ENCODE measurements at regions not wholly inside any gene's neighbourhood (a gene's known extent, or its start where the extent isn't known, plus 50 kb on each side); places are given as distances from the start of the nearest gene placed in this dataset.
A peak's percentile ranks its signal among the peaks of the same experiment; 100 is the strongest.
"Not testable (repeated sequence)": the region's sequence is repeated elsewhere in the genome, so short reads cannot be mapped to it uniquely, and the experiment has no call there.

DNA sequence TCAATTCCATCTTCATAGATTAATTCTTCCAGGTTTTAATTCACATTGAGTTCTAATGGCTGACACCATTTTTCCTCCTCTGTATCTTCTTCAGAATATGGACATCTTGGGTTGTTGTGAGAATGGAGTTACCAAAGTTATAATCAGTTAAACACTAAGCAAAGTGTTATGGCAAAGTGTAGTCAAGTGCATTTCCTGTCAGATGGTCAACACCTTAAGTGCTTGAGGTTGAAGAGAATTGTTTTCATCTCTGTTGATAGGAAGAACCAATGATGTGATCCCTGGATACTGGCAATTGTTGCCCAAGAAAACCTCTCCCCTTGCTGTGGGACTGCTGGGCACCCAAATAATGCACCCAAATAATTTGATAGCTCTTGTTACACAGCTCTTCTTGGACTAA, 102.6 kb upstream of the SATB1 start:
- DNase-seq: no peak

DNA sequence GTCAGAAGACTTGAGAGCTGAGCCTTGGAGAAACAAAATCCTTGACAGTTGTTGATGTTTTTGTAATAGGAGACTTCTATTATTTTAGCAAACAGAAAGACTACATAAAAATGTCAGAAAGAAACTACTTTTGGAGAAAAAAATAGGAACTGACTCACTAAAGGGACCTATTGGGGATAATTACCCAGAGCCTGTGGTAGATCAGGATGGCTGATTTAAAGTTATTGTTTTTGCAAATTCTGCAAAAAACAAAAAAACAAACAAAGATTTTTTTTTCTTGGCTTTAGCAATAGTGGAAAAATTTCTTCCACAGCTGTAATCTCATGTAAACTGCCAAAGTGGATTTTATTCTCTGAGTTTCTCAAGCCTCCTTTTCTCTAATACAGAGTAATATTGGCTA, 101.5 kb upstream of the SATB1 start:
- no peak for DNase-seq

DNA sequence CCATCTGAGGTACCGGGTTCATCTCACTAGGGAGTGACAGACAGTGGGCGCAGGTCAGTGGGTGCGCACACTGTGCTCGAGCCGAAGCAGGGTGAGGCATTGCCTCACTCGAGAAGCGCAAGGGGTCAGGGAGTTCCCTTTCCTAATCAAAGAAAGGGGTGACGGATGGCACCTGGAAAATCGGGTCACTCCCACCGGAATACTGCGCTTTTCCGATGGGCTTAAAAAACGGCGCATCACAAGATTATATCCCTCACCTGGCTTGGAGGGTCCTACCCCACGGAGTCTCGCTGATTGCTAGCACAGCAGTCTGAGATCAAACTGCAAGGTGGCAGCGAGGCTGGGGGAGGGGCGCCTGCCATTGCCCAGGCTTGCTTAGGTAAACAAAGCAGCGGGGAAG, 91.0 kb upstream of the SATB1 start:
- DNase-seq: not testable (repeated sequence)

DNA sequence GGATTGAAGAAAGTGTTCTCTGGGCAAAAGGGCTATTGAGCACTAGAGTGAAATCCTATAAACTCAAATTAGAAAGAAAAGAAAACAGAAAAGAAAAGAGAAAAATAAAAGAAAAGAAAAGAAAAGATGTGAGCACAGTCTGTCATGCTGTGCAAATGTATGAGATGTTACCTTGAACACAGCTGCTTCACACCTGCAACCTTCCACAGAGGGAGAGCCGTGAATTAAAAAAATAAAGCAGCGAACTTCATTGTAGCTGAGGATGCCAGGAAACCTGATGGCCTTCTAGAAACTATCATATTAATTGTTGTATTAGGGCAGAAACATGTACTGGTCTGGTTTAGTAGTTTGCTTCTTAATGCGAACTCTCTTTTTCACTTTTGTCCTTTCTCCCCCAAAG, 88.0 kb upstream of the SATB1 start:
- DNase-seq: no peak

DNA sequence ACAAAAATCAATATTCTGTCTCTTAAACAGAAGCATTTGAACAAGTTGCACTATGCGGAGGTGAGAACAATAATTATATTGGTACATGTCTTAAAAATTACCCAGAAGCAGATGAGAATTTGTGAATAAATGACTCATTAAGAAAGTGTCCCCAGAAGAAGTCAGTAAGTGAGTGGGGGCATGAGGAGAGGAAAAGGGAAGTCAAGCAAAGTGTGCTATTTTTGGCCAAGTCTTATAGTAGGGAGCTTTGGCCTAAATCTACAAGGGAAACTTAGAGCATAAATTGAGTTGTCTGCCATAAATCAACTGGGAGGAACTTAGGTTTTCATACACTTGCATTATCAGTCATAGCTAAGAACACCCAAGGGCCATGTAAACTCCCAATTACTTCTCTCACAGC, 86.9 kb upstream of the SATB1 start:
- DNase-seq: no peak

DNA sequence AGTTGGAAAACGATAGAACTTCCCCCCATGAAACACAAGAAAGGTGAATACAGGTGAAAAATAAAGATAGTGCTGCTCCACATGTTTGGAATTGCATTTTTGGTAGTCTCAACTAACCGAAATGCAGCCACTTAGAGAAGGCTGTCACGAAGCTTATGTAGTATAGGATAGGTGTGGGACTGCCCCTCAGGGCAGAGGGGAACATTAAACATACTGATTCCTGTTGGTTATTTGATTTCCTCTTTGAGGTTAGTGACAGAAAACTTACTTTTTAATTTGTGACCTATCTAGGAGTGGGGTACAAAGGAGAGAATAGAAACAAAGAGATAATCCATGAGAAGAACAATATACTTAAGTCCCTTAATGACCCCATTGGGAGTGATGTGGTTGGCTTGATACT, 85.8 kb upstream of the SATB1 start:
- DNase-seq: no peak

DNA sequence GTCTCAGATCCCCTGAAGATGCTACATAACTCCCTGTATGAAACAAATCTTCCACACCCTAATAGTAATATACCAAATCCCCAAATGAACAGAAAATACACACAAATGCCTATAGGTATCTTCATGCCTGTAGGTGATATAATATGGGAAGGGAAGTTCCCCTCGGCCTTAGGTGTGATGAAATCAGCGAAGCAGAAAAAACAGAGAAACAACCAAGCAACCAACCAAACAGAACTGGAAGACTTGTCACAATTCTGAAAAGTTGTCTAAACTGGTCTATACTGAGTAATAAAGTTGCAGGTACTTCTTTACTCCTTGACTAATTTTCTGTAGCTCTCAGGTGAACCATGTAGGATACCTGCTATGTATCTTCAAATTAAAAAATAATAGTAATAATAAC, 82.2 kb upstream of the SATB1 start:
- no peak for DNase-seq

DNA sequence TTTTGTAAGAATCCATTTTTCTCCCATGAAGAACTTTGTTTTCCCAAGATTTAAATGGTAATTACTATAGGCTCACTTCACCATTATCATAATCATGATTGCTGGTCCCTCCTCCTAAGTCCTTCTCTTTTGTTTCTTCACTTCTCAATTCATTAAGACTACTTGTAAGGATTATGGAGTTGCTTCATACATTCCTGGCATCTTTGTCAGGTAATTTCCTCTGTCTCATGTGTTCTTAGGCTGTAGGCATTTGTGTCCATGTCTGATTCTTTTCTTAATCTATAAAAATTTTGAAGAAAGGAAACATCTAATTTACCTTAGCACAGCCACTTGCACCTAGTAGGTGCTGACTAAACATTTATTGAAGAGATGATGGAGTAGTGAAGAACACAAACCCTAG, 79.9 kb upstream of the SATB1 start:
- DNase-seq: no peak

DNA sequence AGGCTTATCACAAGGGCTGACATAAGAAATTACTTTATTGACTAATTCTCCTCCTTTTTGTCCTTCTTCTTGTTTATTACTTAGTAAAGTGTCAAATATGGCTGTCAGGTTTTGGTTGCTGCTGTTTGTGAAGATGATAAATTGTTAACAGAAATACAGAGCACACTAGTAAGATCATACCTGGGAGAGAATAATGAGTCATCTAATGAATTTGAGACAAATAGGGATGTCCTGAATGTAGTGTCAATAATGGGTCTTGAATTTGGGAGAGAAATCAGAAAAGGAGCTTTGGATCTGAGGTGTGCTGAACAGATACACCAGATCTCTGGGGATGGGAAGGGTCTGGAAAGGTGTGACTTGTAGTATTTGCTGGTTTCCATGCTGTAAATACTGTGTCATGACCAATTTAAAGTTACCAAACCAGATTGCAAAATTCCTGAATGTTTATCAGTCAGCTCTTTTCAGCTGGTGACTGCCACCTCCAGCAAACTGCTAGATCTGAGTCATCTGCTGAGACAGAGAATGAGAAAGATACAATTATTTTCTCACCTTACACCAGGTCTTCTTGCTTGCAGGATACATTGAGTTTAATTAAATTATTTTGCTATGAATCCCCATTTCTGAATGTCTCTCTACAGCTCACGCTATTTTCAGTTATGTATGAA, 76.7 kb upstream of the SATB1 start:
- DNase-seq: no peak

DNA sequence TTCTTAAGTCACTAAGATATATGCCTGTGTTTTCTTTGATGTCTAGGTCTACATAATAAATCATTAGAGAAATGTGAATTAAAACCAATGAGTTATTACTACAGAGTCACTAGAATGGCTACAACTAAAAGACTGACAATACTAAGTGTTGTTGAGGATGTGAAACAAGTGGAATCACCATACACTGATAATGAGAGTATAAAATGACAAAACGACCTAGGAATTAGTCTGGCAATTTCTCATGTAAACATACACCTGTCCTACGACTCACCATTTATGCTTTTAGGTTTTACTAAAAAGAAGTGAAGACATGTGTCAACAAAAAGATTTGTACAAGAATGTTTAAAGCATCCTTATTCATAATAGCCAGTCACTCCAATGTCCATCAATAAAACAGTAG, 75.2 kb upstream of the SATB1 start:
- DNase-seq: no peak

DNA sequence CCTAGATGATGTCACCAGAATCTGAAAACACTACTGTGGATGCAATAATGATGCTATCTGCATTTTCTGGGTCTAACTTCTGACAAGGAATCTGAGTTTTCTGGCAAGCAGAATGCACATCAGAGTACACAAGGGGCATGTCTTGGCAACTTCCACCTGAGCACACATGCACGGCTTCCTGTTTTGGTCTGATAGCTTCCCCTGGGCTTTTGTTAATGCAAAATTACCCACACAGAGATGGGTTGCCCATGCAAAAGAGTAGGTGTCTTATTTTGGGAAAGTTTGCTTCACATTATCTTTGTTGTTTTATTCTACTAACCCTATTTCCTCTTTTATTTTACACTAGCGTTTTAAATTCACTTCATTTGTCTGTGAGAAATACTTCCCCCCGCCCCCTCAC, 74.2 kb upstream of the SATB1 start:
- DNase-seq: peak; percentile 55

DNA sequence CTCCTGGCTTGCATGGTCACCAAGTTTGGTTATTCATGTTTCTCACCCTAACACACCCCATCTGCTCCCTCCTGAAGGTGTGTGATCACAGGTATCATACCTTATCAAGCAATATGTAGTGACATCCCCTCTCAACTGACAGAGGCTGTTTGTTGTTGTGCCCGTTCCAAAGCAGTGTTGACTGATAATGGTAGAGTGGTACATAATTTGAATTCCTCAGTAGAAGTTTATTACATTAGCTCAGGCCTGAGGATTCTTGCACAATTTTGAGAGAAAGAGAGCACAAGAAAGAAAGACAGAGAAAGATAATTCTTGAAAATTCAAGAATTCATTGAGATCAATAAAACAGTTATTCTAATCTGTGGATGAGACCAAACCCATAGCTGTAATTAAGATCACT, 69.1 kb upstream of the SATB1 start:
- no peak for DNase-seq

DNA sequence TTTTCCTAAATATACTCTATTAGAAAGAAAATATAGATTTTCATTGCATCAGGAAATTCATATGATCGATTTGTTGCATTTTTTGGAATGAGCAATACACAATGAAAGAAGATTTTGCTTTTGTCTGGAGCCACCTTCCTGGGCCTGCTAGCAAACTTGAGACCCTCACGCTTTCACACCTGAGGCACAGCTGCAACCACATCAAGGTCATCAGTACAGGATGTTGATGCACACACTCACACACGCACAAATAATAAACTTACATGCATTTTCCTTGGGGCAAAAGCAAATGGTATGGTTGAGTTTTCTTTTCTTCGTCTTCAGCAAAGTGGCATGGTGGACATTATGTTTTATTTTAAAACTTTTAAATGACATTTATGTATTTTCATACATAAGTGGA, 64.8 kb upstream of the SATB1 start:
- peak; percentile 47 for DNase-seq

DNA sequence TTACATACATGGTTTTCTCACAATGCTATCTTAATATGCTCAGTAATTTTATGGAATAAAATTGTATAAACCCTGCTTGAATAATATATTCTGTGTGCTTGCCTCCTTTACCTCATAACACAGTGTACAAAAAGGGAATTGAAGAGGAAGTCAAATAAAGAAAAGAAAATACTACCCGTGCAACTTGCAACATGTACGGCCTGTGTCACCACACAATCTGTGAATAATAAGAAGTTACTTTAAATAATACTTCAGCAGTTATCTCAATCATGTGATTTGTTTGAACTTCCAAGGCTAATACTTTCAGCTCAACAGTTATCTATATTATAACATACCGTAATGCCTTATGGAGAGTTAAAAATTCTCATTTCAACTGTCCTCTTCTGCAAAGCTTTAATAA, 58.1 kb upstream of the SATB1 start:
- no peak for DNase-seq

DNA sequence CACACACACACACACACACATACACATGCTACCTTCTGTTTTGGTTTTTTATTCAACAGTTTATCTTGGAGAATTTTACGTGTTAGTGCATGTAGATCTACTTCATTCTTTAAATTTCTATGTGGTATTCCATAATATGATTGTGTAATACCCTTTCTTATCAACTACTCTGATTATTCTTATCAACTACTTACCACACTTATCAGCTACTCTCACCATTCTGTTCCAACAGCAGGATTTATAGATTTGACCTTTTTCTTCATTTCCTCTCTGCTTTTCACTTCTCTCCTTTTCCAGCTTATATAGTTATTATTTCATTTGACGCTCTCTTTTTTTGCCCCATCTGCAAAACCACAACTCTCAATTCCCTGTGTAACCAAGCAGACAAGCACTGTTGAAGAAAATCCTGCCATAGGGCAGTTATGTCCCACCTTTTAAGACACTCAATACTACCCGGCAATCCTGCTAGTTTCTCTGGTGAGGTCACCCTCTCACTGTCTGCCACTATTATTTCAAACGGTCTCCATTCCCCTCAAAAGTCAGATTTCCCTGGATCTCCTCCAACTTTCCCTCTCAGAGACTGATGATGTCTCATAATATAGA, 56.9 kb upstream of the SATB1 start:
- DNase-seq: no peak

DNA sequence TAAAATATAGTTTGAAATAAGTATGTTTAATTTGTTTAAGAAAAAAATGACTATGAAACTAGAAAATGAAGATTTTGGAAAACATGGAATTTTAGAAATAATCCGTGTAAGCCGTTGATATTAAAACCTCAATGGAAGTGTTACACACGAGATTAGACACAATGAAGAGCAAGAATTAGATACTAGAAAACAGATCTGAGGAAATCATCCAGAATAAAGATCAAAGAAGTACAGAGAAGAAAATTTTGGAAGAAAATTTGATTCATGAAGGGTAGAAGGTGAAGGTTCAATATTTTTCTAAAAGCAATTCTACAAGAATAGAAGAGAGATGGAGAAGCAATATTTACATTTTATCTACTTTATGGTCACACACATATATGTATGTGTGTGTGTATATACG, 52.5 kb upstream of the SATB1 start:
- DNase-seq: no peak

Data from CD4-positive, alpha-beta T cell treated with Interleukin-17A for 4 hours (primary cell).